ENCODE measurements at regions not wholly inside any gene's neighbourhood (a gene's known extent, or its start where the extent isn't known, plus 50 kb on each side); places are given as distances from the start of the nearest gene placed in this dataset.
A peak's percentile ranks its signal among the peaks of the same experiment; 100 is the strongest.

DNA sequence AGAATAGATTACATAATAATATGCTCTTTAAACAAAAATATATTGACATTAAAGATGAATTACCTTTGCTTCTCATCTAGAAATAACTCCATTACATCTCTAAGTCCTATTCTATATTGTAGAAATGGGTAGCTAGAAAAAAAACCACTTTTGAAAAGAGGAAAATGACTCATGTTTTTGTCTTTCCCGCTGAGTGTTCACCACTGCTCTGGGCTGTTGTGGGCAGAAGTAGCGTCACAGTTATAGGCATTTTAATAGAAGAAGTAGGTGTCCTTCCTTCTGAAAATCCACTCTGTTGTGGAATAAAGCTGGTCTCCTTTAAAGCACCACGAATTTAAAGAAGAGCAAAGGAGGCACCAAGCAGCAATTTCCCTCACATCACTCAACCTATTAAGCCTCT lies 117.6 kb upstream of the NFE2L3 start:
- H3K36me3 Mint-ChIP-seq (ENCODE audit: low read depth), result no peaks in the 10 kb centered on the region
- intact Hi-C loops (cut with micrococcal nuclease), result no loop called here

DNA sequence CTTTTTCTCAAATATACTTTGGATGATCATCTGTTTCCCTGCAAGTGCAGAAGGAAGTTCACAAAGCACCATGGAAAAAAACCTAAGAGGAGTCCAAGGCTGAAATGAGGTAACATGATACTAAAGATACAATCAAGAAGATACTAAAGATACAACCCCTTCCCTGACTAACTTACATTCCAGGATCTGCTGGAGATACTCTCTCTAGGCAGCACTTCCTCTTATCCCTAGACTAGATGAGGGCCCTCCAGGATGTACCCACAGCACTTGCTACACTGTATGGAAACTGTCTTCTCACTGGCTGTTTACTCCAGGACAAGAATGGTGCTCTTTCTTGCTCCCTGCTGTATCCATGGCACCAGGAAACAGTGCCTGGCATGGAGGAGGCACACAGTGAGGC lies 116.4 kb upstream of the NFE2L3 start:
- H3K36me3 Mint-ChIP-seq (ENCODE audit: low read depth), result no peaks in the 10 kb centered on the region
- no peak for DNase-seq (ENCODE audit: low spot score)
- peaks cover 10% of the 10 kb centered on the region for H3K4me1 Mint-ChIP-seq (ENCODE audit: low read depth)
- H3K4me3 Mint-ChIP-seq (ENCODE audit: low read depth), result no peak overlapping the region
- no peaks in the 10 kb centered on the region for H3K9me3 Mint-ChIP-seq
- peaks cover 17% of the 10 kb centered on the region for H3K27me3 Mint-ChIP-seq (ENCODE audit: low read depth)
- no peak overlapping the region for H3K27ac Mint-ChIP-seq
- intact Hi-C loops (cut with micrococcal nuclease), result no loop called here

More for the DNA sequence above, 117.6 kb upstream of the NFE2L3 start:
- Mint-ChIP-seq H3K4me3 (ENCODE audit: low read depth) (no peak overlapping the region), H3K27ac (no peak overlapping the region), H3K9me3 (no peaks in the 10 kb centered on the region), H3K4me1 (ENCODE audit: low read depth) (peaks cover 10% of the 10 kb centered on the region), H3K27me3 (ENCODE audit: low read depth) (peaks cover 10% of the 10 kb centered on the region)
- DNase-seq (ENCODE audit: low spot score), result no peak

DNA sequence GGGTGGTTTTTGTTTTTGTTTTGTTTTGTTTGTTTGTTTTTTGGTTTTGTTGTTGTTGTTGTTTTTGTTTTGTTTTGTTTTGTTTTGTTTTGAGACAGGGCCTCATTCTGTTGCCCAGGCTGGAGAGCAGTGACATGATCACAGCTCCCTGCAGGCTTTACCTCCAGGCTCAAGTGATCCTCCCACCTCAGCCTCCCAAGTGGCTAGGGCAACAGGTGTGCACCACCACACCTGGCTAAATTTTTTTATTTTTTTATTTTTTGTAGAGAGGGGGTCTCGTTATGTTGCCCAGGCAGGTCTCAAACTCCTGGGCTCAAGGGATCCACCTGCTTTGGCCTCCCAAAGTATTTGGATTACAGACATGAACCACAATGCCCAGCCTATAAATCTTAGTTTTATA lies 115.9 kb upstream of the NFE2L3 start:
- intact Hi-C loops (cut with micrococcal nuclease), result no loop called here
- DNase-seq (ENCODE audit: low spot score), result no peak

DNA sequence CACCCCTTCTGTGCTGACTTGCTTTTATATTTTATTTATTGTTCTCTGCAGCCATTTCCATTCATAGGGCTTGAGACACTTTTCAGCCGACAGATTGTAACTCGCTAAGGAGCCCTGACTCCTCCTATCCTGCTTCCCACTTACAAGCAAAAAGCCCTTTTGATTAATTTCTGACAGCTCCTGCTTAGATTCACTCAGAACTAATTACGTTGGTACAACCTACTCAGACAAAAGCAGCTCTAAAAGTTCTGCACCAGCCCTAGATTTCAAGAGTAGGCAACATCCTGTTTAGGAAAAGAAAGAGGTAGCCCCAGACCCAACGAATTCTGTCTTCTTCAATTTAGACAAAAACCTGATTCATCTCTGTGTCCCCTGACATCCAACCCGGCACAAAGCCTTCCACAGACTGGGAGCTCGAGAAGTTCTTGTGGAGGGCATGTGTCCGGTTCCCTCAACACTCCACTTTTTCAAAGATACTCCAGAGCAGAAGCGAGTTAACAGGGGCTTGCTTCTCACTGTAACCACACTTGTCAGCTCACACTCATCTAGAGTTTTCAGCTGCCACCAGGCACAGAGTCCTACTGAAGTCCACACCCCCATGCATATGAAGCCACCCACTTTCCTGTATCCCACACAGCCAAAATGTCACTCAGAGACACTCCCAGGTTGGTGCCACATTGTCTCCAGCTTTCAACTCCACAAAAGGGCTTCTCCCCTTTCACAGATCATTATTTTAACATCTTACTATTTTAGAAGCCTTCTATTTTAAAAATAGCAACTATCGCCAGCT lies 113.6 kb upstream of the NFE2L3 start:
- DNase-seq (ENCODE audit: low spot score), result no peak
- Mint-ChIP-seq H3K9me3 (no peaks in the 10 kb centered on the region), H3K27ac (peak overlapping the region; percentile 50), H3K36me3 (ENCODE audit: low read depth) (no peaks in the 10 kb centered on the region), H3K4me3 (ENCODE audit: low read depth) (no peak overlapping the region), H3K27me3 (ENCODE audit: low read depth) (peaks cover 13% of the 10 kb centered on the region), H3K4me1 (ENCODE audit: low read depth) (peaks cover 10% of the 10 kb centered on the region)
- intact Hi-C loops (cut with micrococcal nuclease), result no loop called here

More for the DNA sequence above, 115.9 kb upstream of the NFE2L3 start:
- Mint-ChIP-seq H3K9me3 (no peaks in the 10 kb centered on the region), H3K36me3 (ENCODE audit: low read depth) (no peaks in the 10 kb centered on the region), H3K4me1 (ENCODE audit: low read depth) (peaks cover 10% of the 10 kb centered on the region), H3K27ac (no peak overlapping the region), H3K27me3 (ENCODE audit: low read depth) (peaks cover 17% of the 10 kb centered on the region), H3K4me3 (ENCODE audit: low read depth) (no peak overlapping the region)

DNA sequence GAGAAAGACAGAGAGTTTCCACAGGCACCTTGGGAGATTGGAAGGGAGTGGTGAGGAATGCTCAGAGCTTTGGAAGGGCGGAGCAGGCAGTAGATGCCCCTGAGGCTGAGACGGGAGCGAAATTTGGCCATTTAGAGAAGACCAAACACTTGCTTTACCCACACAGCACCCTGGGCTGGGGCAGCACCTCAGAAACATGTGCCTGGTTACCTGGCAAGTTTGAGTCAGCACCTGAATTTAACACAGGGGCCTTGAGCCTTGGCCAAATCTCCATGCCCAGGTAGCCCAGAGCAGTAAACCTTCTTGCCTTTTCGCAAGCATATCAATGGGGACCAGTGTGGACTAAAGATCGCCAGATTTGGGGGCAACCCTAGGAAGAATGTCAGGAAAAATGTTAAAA lies 111.9 kb upstream of the NFE2L3 start:
- H3K4me1 Mint-ChIP-seq (ENCODE audit: low read depth), result peaks cover 10% of the 10 kb centered on the region
- intact Hi-C loops (cut with micrococcal nuclease), result no loop called here
- no peak overlapping the region for H3K4me3 Mint-ChIP-seq (ENCODE audit: low read depth)
- H3K27ac Mint-ChIP-seq, result no peak overlapping the region
- peaks cover 19% of the 10 kb centered on the region for H3K27me3 Mint-ChIP-seq (ENCODE audit: low read depth)
- H3K9me3 Mint-ChIP-seq, result no peaks in the 10 kb centered on the region
- DNase-seq (ENCODE audit: low spot score), result no peak
- H3K36me3 Mint-ChIP-seq (ENCODE audit: low read depth), result no peaks in the 10 kb centered on the region

DNA sequence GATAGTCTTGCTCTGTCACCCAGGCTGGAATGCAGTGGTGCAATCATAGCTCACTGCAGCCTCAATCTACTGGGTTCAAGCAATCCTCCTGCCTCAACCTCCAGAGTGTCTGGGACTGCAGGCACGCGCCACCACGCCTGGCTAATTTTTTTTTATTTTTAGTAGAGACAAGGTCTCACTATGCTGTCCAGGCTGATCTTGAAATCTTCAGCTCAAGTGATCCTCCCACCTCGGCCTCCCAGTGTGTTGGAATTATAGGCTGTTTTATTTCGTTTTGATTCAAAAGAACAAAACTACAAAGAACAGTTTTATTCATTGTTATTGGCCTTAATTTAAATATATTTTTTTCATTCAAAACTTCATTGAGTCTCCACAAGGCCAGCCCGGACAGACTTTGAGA lies 109.8 kb upstream of the NFE2L3 start:
- peaks cover 24% of the 10 kb centered on the region for H3K27me3 Mint-ChIP-seq (ENCODE audit: low read depth)
- H3K27ac Mint-ChIP-seq, result no peak overlapping the region
- no peaks in the 10 kb centered on the region for H3K9me3 Mint-ChIP-seq
- H3K36me3 Mint-ChIP-seq (ENCODE audit: low read depth), result no peaks in the 10 kb centered on the region
- H3K4me1 Mint-ChIP-seq (ENCODE audit: low read depth), result peaks cover 10% of the 10 kb centered on the region
- DNase-seq (ENCODE audit: low spot score), result no peak
- H3K4me3 Mint-ChIP-seq (ENCODE audit: low read depth), result no peak overlapping the region
- intact Hi-C loops (cut with micrococcal nuclease), result no loop called here

DNA sequence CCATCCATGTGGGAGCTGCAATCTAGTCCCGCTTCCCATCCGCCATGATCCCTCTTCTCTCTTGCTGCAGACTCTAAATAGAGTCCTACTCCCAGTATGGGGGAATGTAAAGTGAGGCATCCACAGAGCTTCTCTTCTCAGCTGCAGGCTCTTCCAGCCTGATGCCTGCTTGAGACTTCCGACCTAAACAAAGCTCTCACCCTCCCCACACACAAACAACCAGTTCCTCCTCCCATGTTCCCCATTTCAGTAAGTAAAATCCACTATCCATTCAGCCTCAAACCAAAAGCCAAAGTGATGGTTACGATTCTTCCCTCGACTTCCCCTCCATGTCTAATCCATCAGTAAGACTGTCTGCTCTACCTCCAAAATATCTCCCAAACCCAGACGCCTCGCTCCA lies 108.2 kb upstream of the NFE2L3 start:
- Mint-ChIP-seq H3K4me3 (ENCODE audit: low read depth) (no peak overlapping the region), H3K27me3 (ENCODE audit: low read depth) (peaks cover 27% of the 10 kb centered on the region), H3K36me3 (ENCODE audit: low read depth) (no peaks in the 10 kb centered on the region), H3K9me3 (no peaks in the 10 kb centered on the region), H3K27ac (no peak overlapping the region), H3K4me1 (ENCODE audit: low read depth) (peaks cover 2% of the 10 kb centered on the region)
- intact Hi-C loops (cut with micrococcal nuclease), result no loop called here
- no peak for DNase-seq (ENCODE audit: low spot score)

DNA sequence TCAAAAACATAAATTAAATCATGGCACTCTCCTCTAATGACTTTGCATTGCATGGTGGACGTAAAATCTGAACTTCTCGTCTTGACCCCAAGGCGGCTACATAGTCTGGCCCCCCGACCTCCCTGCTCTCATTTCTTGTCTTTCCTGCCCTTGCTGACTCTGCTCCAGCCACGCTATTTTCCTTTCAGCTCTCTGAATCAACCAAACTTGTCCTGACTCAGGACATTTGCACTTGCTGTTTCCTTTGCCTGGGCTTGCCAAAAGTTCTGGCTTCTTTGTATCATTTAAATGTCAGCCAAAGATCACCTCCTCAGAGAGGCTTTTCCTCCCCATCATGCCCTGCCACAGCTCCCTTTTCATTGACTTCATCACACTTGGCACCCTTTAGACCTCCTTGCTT lies 107.7 kb upstream of the NFE2L3 start:
- Mint-ChIP-seq H3K4me1 (ENCODE audit: low read depth) (no peaks in the 10 kb centered on the region), H3K36me3 (ENCODE audit: low read depth) (no peaks in the 10 kb centered on the region), H3K9me3 (no peaks in the 10 kb centered on the region), H3K27me3 (ENCODE audit: low read depth) (peaks cover 30% of the 10 kb centered on the region), H3K27ac (no peak overlapping the region), H3K4me3 (ENCODE audit: low read depth) (no peak overlapping the region)
- intact Hi-C loops (cut with micrococcal nuclease), result no loop called here
- no peak for DNase-seq (ENCODE audit: low spot score)

DNA sequence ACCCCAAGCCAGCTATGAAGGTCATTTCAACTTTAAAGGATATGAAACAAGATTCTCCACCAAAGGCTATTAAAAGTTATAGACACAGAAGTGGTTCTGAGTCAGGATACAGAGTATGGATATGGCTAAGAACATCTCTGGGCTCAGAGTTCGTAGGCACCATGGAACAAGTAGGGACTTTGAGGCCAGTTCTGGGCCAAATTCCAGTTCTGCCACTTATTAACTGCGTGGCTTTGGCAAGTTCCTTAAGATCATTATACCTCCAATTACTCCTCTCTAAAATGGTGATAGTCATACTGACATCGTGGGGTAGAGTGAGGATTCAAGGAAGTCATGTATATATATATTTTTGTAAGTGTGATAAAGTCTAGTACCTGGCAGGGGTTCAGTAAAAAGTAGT lies 105.8 kb upstream of the NFE2L3 start:
- no peaks in the 10 kb centered on the region for H3K4me1 Mint-ChIP-seq (ENCODE audit: low read depth)
- no peak overlapping the region for H3K27ac Mint-ChIP-seq
- H3K9me3 Mint-ChIP-seq, result no peaks in the 10 kb centered on the region
- no peaks in the 10 kb centered on the region for H3K36me3 Mint-ChIP-seq (ENCODE audit: low read depth)
- intact Hi-C loops (cut with micrococcal nuclease), result no loop called here
- DNase-seq (ENCODE audit: low spot score), result no peak
- H3K27me3 Mint-ChIP-seq (ENCODE audit: low read depth), result peaks cover 37% of the 10 kb centered on the region
- no peak overlapping the region for H3K4me3 Mint-ChIP-seq (ENCODE audit: low read depth)

DNA sequence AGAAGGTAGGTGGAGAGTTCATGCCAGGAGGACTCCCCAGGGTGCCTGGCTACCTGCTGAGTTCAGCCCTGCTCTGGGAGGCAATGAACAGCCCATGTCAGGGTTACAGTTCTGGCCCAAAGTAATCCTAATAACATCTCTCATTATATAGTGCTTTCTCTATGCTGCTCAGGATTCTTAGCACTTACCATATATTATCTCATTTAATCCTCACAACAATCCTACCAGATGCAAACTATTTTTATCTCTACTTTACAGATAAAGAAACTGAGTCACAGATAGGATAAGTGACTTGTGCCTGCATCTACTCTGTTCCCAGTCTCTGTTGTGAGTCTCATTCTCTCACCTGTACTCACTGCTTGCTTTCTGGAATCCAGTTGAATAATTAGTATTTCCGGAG lies 105.1 kb upstream of the NFE2L3 start:
- DNase-seq (ENCODE audit: low spot score), result no peak
- H3K4me1 Mint-ChIP-seq (ENCODE audit: low read depth), result no peaks in the 10 kb centered on the region
- intact Hi-C loops (cut with micrococcal nuclease), result no loop called here

DNA sequence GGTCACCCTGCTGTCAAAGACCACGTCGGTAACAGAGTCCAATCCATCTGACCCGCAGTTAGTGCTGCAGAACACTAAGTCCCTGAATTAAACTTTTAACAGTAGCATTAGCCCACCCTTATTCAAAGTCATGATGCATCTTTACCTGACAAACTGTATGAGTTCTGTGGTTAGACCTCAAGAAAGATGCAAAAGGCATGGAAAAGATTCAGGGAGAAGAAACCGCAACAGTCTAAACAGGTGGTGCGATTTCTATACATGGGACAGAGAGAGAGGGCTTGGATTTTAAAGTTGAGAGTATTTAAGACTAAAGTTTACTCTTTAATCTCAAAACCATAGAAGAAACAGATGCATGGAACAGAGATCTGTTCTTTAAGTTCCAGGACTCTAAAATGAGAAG lies 103.3 kb upstream of the NFE2L3 start:
- no peaks in the 10 kb centered on the region for H3K9me3 Mint-ChIP-seq
- H3K27ac Mint-ChIP-seq, result no peak overlapping the region
- intact Hi-C loops (cut with micrococcal nuclease), result no loop called here
- no peaks in the 10 kb centered on the region for H3K36me3 Mint-ChIP-seq (ENCODE audit: low read depth)
- peaks cover 41% of the 10 kb centered on the region for H3K27me3 Mint-ChIP-seq (ENCODE audit: low read depth)
- no peak overlapping the region for H3K4me3 Mint-ChIP-seq (ENCODE audit: low read depth)
- DNase-seq (ENCODE audit: low spot score), result no peak
- no peaks in the 10 kb centered on the region for H3K4me1 Mint-ChIP-seq (ENCODE audit: low read depth)

More for the DNA sequence above, 105.1 kb upstream of the NFE2L3 start:
- Mint-ChIP-seq H3K9me3 (no peaks in the 10 kb centered on the region), H3K27ac (no peak overlapping the region), H3K36me3 (ENCODE audit: low read depth) (no peaks in the 10 kb centered on the region), H3K4me3 (ENCODE audit: low read depth) (no peak overlapping the region), H3K27me3 (ENCODE audit: low read depth) (peaks cover 43% of the 10 kb centered on the region)

DNA sequence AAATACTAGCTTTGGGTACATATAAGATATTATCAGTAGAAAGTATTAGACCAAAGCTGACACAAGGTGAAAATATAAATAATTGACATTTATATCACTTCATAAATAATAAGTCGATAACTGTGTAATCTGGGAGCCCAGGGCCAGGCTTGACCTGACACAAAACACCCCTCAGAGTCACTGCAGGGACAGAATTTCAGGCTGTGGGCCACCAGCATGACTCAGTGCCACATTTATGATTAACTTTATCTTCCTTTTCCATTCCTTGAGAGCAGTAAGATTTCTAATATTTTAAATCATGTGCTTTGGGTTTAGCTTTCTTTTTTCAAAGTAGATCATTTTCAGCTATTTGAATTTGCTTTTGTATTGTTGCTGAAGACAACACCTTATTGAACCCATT lies 102.9 kb upstream of the NFE2L3 start:
- Mint-ChIP-seq H3K36me3 (ENCODE audit: low read depth) (no peaks in the 10 kb centered on the region), H3K27ac (no peak overlapping the region), H3K9me3 (no peaks in the 10 kb centered on the region), H3K4me3 (ENCODE audit: low read depth) (no peak overlapping the region), H3K4me1 (ENCODE audit: low read depth) (no peaks in the 10 kb centered on the region), H3K27me3 (ENCODE audit: low read depth) (peaks cover 39% of the 10 kb centered on the region)
- no peak for DNase-seq (ENCODE audit: low spot score)
- intact Hi-C loops (cut with micrococcal nuclease), result no loop called here

DNA sequence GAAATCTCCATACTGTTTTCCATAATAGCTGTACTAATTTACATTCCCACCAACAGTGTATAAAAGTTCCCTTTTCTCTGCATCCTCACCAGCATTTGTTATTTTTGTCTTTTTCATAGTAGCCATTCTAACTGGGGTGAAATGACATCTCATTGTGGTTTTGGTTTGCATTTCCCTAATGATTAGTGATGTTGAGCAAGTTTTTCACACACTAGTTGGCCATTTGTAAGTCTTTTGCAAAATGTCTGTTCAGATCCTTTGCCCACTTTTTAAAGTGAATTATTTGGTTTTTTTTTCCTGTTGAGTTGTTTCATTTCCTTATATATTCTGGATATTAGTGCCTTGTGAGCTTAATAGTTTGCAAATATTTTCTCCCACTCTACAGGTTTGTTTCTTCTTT lies 101.0 kb upstream of the NFE2L3 start:
- Mint-ChIP-seq H3K9me3 (no peaks in the 10 kb centered on the region), H3K4me1 (ENCODE audit: low read depth) (no peaks in the 10 kb centered on the region), H3K4me3 (ENCODE audit: low read depth) (no peak overlapping the region), H3K27me3 (ENCODE audit: low read depth) (peaks cover 46% of the 10 kb centered on the region), H3K27ac (no peak overlapping the region), H3K36me3 (ENCODE audit: low read depth) (no peaks in the 10 kb centered on the region)
- no peak for DNase-seq (ENCODE audit: low spot score)
- intact Hi-C loops (cut with micrococcal nuclease), result no loop called here

DNA sequence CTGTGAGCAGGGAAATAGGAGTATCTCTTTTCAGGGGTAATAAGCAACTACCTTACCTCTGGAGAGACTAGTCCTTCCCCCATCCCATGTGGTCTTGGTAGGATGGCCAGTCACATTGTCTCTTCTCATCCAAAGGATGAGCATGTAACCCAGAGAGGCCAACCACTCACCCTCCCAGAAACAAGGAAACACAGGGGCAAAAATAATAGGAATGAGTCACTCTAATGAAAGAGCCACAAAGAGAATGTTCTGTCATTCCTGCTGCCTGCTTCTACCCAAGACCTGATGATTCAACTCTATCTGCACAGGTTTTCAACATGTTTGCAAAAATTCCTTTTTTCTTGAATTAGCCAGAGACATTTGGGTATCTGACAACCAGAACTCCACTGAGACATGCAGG lies 99.3 kb upstream of the NFE2L3 start:
- H3K27ac Mint-ChIP-seq, result no peak overlapping the region
- no peaks in the 10 kb centered on the region for H3K4me1 Mint-ChIP-seq (ENCODE audit: low read depth)
- intact Hi-C loops (cut with micrococcal nuclease), result no loop called here
- no peak for DNase-seq (ENCODE audit: low spot score)
- H3K36me3 Mint-ChIP-seq (ENCODE audit: low read depth), result no peaks in the 10 kb centered on the region
- H3K9me3 Mint-ChIP-seq, result no peaks in the 10 kb centered on the region
- peaks cover 49% of the 10 kb centered on the region for H3K27me3 Mint-ChIP-seq (ENCODE audit: low read depth)
- H3K4me3 Mint-ChIP-seq (ENCODE audit: low read depth), result no peak overlapping the region

All from activated T-helper 2 cell treated with anti-CD3 and anti-CD28 coated beads, Interferon-gamma antibody, Interleukin-2, Interleukin-4, amounts not matched to agents 10 μg/mL and 5 μg/mL and 100 μg/mL, durations not matched to agents 14 hours and 24 hours and 36 hours (primary cell).